Stomach (tissue), 8 donors: ENCODE measurements at regions not wholly inside any gene's neighbourhood (a gene's known extent, or its start where the extent isn't known, plus 50 kb on each side); places are given as distances from the start of the nearest gene placed in this dataset.

ENCODE experiments used
- DNase-seq, 2 donors: peaks; one replicate each; pipeline versions ENCODE4 v3.0.0 to v3.0.0-alpha.2; 2013 to 2019
- H3K27ac ChIP-seq, 5 donors: fragments of 200-600 bp in 4 of 5; sonication (generic) in 4 of 5; one replicate each; pipeline ENCODE4 v1.5.1; 2013 to 2019; ENCODE audit warnings: mild to moderate bottlenecking in 1 of 5, moderate library complexity in 1 of 5
- H3K27me3 ChIP-seq, 3 donors: fragments of 200-600 bp; sonication (generic); one replicate each; pipeline ENCODE4 v1.5.1; 2017 to 2019; ENCODE audit warnings: mixed run types in 1 of 3
- H3K36me3 ChIP-seq, 4 donors: fragments of 200-600 bp; sonication (generic); 1 replicate in 3 of 4; 2 replicates in 1 of 4; pipeline ENCODE4 v1.5.1; 2016 to 2019
- H3K4me1 ChIP-seq, 4 donors: fragments of 200-600 bp; sonication (generic); one replicate each; pipeline ENCODE4 v1.5.1; 2016 to 2019
- H3K4me3 ChIP-seq, 4 donors: fragments of 200-600 bp; sonication (generic) in 3 of 4; one replicate each; pipeline ENCODE4 v1.5.1; 2016 to 2019; ENCODE audit warnings: mild to moderate bottlenecking in 1 of 4
- H3K9me3 ChIP-seq, 4 donors: fragments of 200-600 bp; sonication (generic); one replicate each; pipeline ENCODE4 v1.5.1; 2016 to 2019
- CTCF ChIP-seq, 7 experiments: fragments of 450-650 bp in 4 of 7; fragments of 200-600 bp in 3 of 7; sonication (generic) in 3 of 7; IDR thresholded peaks; one replicate each; pipeline ENCODE4 v1.5.1; 2016 to 2019; ENCODE audit warnings: antibody characterized with exemption in 7 of 7, control low read depth in 2 of 7, mild to moderate bottlenecking in 1 of 7
- EP300 ChIP-seq: sonication (generic); formaldehyde crosslinking; IDR thresholded peaks from one replicate; pipeline ENCODE4 v1.6.1; 2017; ENCODE audit warnings: antibody characterized with exemption
- POLR2A ChIP-seq, 4 donors: fragments of 450-650 bp; IDR thresholded peaks; one replicate each; pipeline ENCODE4 v1.6.1; 2016; ENCODE audit warnings: antibody characterized with exemption in 4 of 4, control low read depth in 2 of 4, mild to moderate bottlenecking in 1 of 4, moderate library complexity in 1 of 4
- POLR2AphosphoS5 ChIP-seq, 3 donors: sonication (generic); formaldehyde crosslinking; IDR thresholded peaks; one replicate each; pipeline ENCODE4 v1.6.1; 2016; ENCODE audit warnings: antibody characterized with exemption in 3 of 3
- WGBS, 5 donors: extraction: QIAGEN DNeasy Blood & Tissue Kit in 3 of 5; methylation state at CpG; one replicate each; pipeline versions ENCODE4 v1.1.5 to v1.1.7; 2013 to 2018; 5-methylcytosine and 5-hydroxymethylcytosine counted together
- intact Hi-C: fragments of 100-400 bp; cut with DNase I; formaldehyde crosslinking; loops from one replicate; pipeline ENCODE4 v1.15.1; 2023; ENCODE audit warnings: low total_unique reads
- donor health status: healthy with polysubstance abuse.
- donor health status: Bipolar disorder and iron deficiency.
- donor health status: healthy.

DNA sequence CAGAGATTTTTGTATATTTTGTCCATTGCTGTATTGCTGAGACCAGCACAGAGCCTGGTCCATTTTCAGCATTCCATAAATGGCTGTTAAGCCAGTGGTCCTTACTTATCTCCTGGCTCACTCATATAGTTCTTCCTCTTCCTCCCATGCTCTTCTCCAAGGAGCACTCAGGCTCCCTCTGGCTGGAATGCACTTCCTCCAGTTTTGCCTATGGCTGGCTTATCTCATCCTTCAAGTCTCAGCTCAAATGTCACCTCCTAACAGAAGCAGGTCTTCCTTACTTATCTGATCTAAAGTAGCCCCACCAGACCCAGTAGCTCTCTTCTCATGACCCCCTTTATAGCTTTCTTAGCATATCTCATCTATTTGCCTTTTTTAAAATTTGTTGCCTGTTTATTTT, 146.9 kb downstream of the SLC30A10 start:
- Histone ChIP-seq H3K4me3 (no peak overlapping the region), H3K9me3 (no peaks in the 10 kb centered on the region), H3K27ac (no peak overlapping the region), H3K27me3 (no peaks in the 10 kb centered on the region), H3K36me3 (no peaks in the 10 kb centered on the region), H3K4me1 (peaks cover 0 to 8% (median 0%) of the 10 kb centered on the region in 4 donors)
- intact Hi-C loops, result no loop called here
- no peak for TF ChIP-seq POLR2AphosphoS5 (IDR thresholded peaks at IDR 0.05)
- no peak for TF ChIP-seq CTCF (IDR thresholded peaks at IDR 0.05)
- TF ChIP-seq POLR2A (IDR thresholded peaks at IDR 0.05), result no peak
- no peak for TF ChIP-seq EP300
- no peak for DNase-seq

DNA sequence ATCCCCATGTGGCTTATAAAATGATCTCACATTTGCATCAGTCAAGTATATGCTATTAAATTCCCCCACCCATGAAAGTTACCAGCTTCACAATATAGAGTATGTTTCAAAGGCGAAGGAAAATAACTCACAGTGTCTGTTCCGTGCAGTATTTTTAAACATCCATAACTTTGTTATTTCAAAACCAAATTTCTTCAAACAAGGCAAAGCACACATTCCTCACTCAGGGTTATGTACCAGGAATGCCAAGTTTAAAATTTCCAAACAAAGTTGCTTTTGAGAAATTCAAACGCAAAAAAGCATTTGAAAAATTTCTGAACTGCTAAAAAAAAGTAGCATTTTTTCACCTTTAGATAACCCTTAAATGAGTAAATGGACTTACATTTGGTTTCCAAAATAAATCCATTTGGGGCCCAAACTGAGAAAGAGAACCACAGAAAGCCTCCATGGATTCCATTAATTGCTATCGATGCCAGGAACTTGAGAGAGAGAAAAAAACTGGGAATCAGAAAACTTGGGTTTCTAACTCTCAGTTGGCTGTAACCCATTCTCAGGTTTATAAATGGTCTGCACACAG, 149.5 kb downstream of the SLC30A10 start:
- no peak overlapping the region for H3K4me3 ChIP-seq
- no peaks in the 10 kb centered on the region for H3K9me3 ChIP-seq
- H3K27me3 ChIP-seq, result no peaks in the 10 kb centered on the region
- TF ChIP-seq CTCF (IDR thresholded peaks at IDR 0.05) (no peak), EP300 (no peak), POLR2AphosphoS5 (IDR thresholded peaks at IDR 0.05) (no peak), POLR2A (IDR thresholded peaks at IDR 0.05) (no peak)
- H3K36me3 ChIP-seq, result no peaks in the 10 kb centered on the region
- DNase-seq, result no peak
- WGBS, 5 donors, result 72 to 88% (median 79%) methylated on average over 4 of the region's 4 CpGs
- no peaks in the 10 kb centered on the region for H3K4me1 ChIP-seq
- intact Hi-C loops, result no loop called here
- H3K27ac ChIP-seq, result no peak overlapping the region

- TF ChIP-seq EP300 (no peak), POLR2AphosphoS5 (IDR thresholded peaks at IDR 0.05) (no peak), POLR2A (IDR thresholded peaks at IDR 0.05) (no peak), CTCF (IDR thresholded peaks at IDR 0.05) (no peak)
- no peak overlapping the region for H3K4me3 ChIP-seq
- H3K36me3 ChIP-seq, result no peaks in the 10 kb centered on the region
- H3K27ac ChIP-seq, result no peak overlapping the region
- 68 to 81% (median 73%) methylated on average over 3 of the region's 3 CpGs for WGBS, 5 donors
- H3K4me1 ChIP-seq, result no peaks in the 10 kb centered on the region
- DNase-seq, result no peak
- intact Hi-C loops, result no loop called here
- no peaks in the 10 kb centered on the region for H3K27me3 ChIP-seq
- H3K9me3 ChIP-seq, result no peaks in the 10 kb centered on the region
Measured at GRCh38 chr1:219778110-219778509, 150.2 kb downstream of the SLC30A10 start.

- Histone ChIP-seq H3K4me3 (no peak overlapping the region), H3K27me3 (no peaks in the 10 kb centered on the region), H3K9me3 (peaks cover 0 to 3% (median 0%) of the 10 kb centered on the region in 4 donors), H3K27ac (no peak overlapping the region), H3K4me1 (no peaks in the 10 kb centered on the region), H3K36me3 (no peaks in the 10 kb centered on the region)
- intact Hi-C loops, result no loop called here
- WGBS, 5 donors, result 92 to 100% (median 97%) methylated on average over 2 of the region's 2 CpGs
- no peak for DNase-seq
- TF ChIP-seq POLR2A (IDR thresholded peaks at IDR 0.05), result no peak
- TF ChIP-seq CTCF (IDR thresholded peaks at IDR 0.05), result no peak
- no peak for TF ChIP-seq POLR2AphosphoS5 (IDR thresholded peaks at IDR 0.05)
- no peak for TF ChIP-seq EP300
Measured at GRCh38 chr1:219774386-219774785, 154.0 kb downstream of the SLC30A10 start.
